Nephron progenitor cell (in vitro differentiated cells): ENCODE measurements at regions not wholly inside any gene's neighbourhood (a gene's known extent, or its start where the extent isn't known, plus 50 kb on each side); places are given as distances from the start of the nearest gene placed in this dataset.
A peak's percentile ranks its signal among the peaks of the same experiment; 100 is the strongest.

Experiments
- DNase-seq: peaks from one replicate; pipeline ENCODE4 v3.0.0; 2021
- H3K27ac Mint-ChIP-seq: 2 replicates; pipeline ENCODE4 v1.8.0; 2021; ENCODE audit warnings: mild to moderate bottlenecking, moderate library complexity, mixed read lengths
- H3K27me3 Mint-ChIP-seq: 2 replicates; pipeline ENCODE4 v1.8.0; 2021; ENCODE audit warnings: mild to moderate bottlenecking, low read depth, mixed read lengths; ENCODE audit not compliant: poor library complexity
- H3K36me3 Mint-ChIP-seq: 2 replicates; pipeline ENCODE4 v1.8.0; 2021; ENCODE audit warnings: low read depth, mixed read lengths
- H3K4me1 Mint-ChIP-seq: 2 replicates; pipeline ENCODE4 v1.8.0; 2021; ENCODE audit warnings: mixed read lengths
- H3K4me3 Mint-ChIP-seq: 2 replicates; pipeline ENCODE4 v1.8.0; 2021; ENCODE audit warnings: mild to moderate bottlenecking, moderate library complexity, mixed read lengths
- H3K9me3 Mint-ChIP-seq: 2 replicates; pipeline ENCODE4 v1.8.0; 2021; ENCODE audit warnings: mild to moderate bottlenecking, moderate library complexity, mixed read lengths
- CTCF ChIP-seq: fragments of 200-600 bp; sonication (generic); IDR thresholded peaks from 2 replicates; pipeline ENCODE4 v1.5.0; 2021; ENCODE audit warnings: antibody characterized with exemption

- H3K27ac Mint-ChIP-seq, result no peak overlapping the region
- peaks cover 6% of the 10 kb centered on the region for H3K27me3 Mint-ChIP-seq
- no peak for DNase-seq
- peaks cover 17% of the 10 kb centered on the region for H3K4me1 Mint-ChIP-seq
- peaks cover 19% of the 10 kb centered on the region for H3K9me3 Mint-ChIP-seq
- no peaks in the 10 kb centered on the region for H3K36me3 Mint-ChIP-seq
- H3K4me3 Mint-ChIP-seq, result no peak overlapping the region
- no peak for TF ChIP-seq CTCF
These were observed 54.1 kb upstream of the SHLD1 start for GRCh38 chr20:5696011-5696559.

GRCh38 chr20:5691918-5692618 lies 58.1 kb upstream of the SHLD1 start:
- no peak overlapping the region for H3K4me3 Mint-ChIP-seq
- H3K9me3 Mint-ChIP-seq, result peaks cover 9% of the 10 kb centered on the region
- no peak overlapping the region for H3K27ac Mint-ChIP-seq
- DNase-seq, result peak; percentile 22
- H3K4me1 Mint-ChIP-seq, result peaks cover 26% of the 10 kb centered on the region
- H3K27me3 Mint-ChIP-seq, result peaks cover 9% of the 10 kb centered on the region
- TF ChIP-seq CTCF, result no peak
- H3K36me3 Mint-ChIP-seq, result no peaks in the 10 kb centered on the region

GRCh38 chr20:5689463-5689862 lies 60.7 kb upstream of the SHLD1 start:
- Mint-ChIP-seq H3K27ac (no peak overlapping the region), H3K27me3 (peaks cover 7% of the 10 kb centered on the region), H3K4me3 (no peak overlapping the region), H3K36me3 (no peaks in the 10 kb centered on the region), H3K9me3 (no peaks in the 10 kb centered on the region), H3K4me1 (peaks cover 22% of the 10 kb centered on the region)
- no peak for DNase-seq
- no peak for TF ChIP-seq CTCF

GRCh38 chr20:5688431-5688972 lies 61.7 kb upstream of the SHLD1 start:
- peaks cover 17% of the 10 kb centered on the region for H3K4me1 Mint-ChIP-seq
- H3K36me3 Mint-ChIP-seq, result no peaks in the 10 kb centered on the region
- no peak overlapping the region for H3K27ac Mint-ChIP-seq
- H3K4me3 Mint-ChIP-seq, result no peak overlapping the region
- H3K27me3 Mint-ChIP-seq, result peaks cover 7% of the 10 kb centered on the region
- no peak for TF ChIP-seq CTCF
- no peak for DNase-seq
- no peaks in the 10 kb centered on the region for H3K9me3 Mint-ChIP-seq

GRCh38 chr20:5687884-5688283 lies 62.3 kb upstream of the SHLD1 start:
- H3K27me3 Mint-ChIP-seq, result peaks cover 7% of the 10 kb centered on the region
- H3K27ac Mint-ChIP-seq, result no peak overlapping the region
- H3K36me3 Mint-ChIP-seq, result no peaks in the 10 kb centered on the region
- H3K4me3 Mint-ChIP-seq, result no peak overlapping the region
- H3K9me3 Mint-ChIP-seq, result no peaks in the 10 kb centered on the region
- peaks cover 17% of the 10 kb centered on the region for H3K4me1 Mint-ChIP-seq
- TF ChIP-seq CTCF, result no peak
- DNase-seq, result no peak
